GM21576 (cell line): ENCODE measurements at regions not wholly inside any gene's neighbourhood (a gene's known extent, or its start where the extent isn't known, plus 50 kb on each side); places are given as distances from the start of the nearest gene placed in this dataset.
"Not testable (repeated sequence)": the region's sequence is repeated elsewhere in the genome, so short reads cannot be mapped to it uniquely, and the experiment has no call there.

ENCODE experiments used
- ATAC-seq: cut with Tn5 transposase; IDR thresholded peaks from one replicate; pipeline ENCODE4 v1.9.1; 2021; ENCODE audit warnings: mild to moderate bottlenecking, moderate library complexity; ENCODE audit not compliant: unreplicated experiment

- ATAC-seq = no peak
Observed at GRCh38 chr1:234961456-234962339, 166.9 kb downstream of the TOMM20 start.

- ATAC-seq = no peak
Observed at GRCh38 chr1:234960722-234961455, 167.7 kb downstream of the TOMM20 start.

- ATAC-seq = no peak
Observed at GRCh38 chr1:234958706-234959657, 169.7 kb downstream of the TOMM20 start.

GRCh38 chr1:234958066-234958705 is 170.5 kb downstream of the TOMM20 start:
- no peak for ATAC-seq

GRCh38 chr1:234957330-234958065 is 171.1 kb downstream of the TOMM20 start:
- ATAC-seq = no peak

GRCh38 chr1:234956821-234957329 is 171.8 kb downstream of the TOMM20 start:
- ATAC-seq = no peak

- no peak for ATAC-seq
Observed at GRCh38 chr1:234955107-234955731, 173.4 kb downstream of the TOMM20 start.

- no peak for ATAC-seq
Observed at GRCh38 chr1:234954613-234955012, 174.0 kb downstream of the TOMM20 start.

- no peak for ATAC-seq
Observed at GRCh38 chr1:234953655-234954405, 174.8 kb downstream of the TOMM20 start.

GRCh38 chr1:234950598-234950997 is 178.0 kb downstream of the TOMM20 start:
- ATAC-seq = no peak

GRCh38 chr1:234949528-234949927 is 179.1 kb downstream of the TOMM20 start:
- ATAC-seq = not testable (repeated sequence)

- ATAC-seq = no peak
Observed at GRCh38 chr1:234944439-234945344, 183.9 kb downstream of the TOMM20 start.

- no peak for ATAC-seq
Observed at GRCh38 chr1:234943836-234944402, 184.7 kb downstream of the TOMM20 start.

GRCh38 chr1:234942879-234943506 is 185.6 kb downstream of the TOMM20 start:
- no peak for ATAC-seq

GRCh38 chr1:234942012-234942332 is 186.7 kb downstream of the TOMM20 start:
- no peak for ATAC-seq

GRCh38 chr1:234941321-234942011 is 187.2 kb downstream of the TOMM20 start:
- no peak for ATAC-seq
